ENCODE measurements at regions not wholly inside any gene's neighbourhood (a gene's known extent, or its start where the extent isn't known, plus 50 kb on each side); places are given as distances from the start of the nearest gene placed in this dataset.

- DNase-seq = no peak
These were observed 176.1 kb downstream of the INSIG2 start for GRCh38 chr2:118264232-118264990.

- no peak for DNase-seq
These were observed 169.4 kb downstream of the INSIG2 start for GRCh38 chr2:118257696-118258095.

- DNase-seq = no peak
These were observed 167.6 kb downstream of the INSIG2 start for GRCh38 chr2:118255771-118256372.

GRCh38 chr2:118255301-118255700 lies 167.0 kb downstream of the INSIG2 start:
- DNase-seq = no peak

- no peak for DNase-seq
These were observed 165.8 kb downstream of the INSIG2 start for GRCh38 chr2:118254116-118254515.

- no peak for DNase-seq
These were observed 163.2 kb downstream of the INSIG2 start for GRCh38 chr2:118251427-118251826.

GRCh38 chr2:118250463-118250862 lies 162.2 kb downstream of the INSIG2 start:
- no peak for DNase-seq

GRCh38 chr2:118250001-118250400 lies 161.7 kb downstream of the INSIG2 start:
- DNase-seq = peak; percentile 80

GRCh38 chr2:118249531-118249930 lies 161.3 kb downstream of the INSIG2 start:
- peak; percentile 90 for DNase-seq

GRCh38 chr2:118246726-118247125 lies 158.5 kb downstream of the INSIG2 start:
- DNase-seq = no peak

- no peak for DNase-seq
These were observed 157.8 kb downstream of the INSIG2 start for GRCh38 chr2:118246079-118246478.

- DNase-seq = no peak
These were observed 156.4 kb downstream of the INSIG2 start for GRCh38 chr2:118244686-118245085.

- DNase-seq = no peak
These were observed 154.8 kb downstream of the INSIG2 start for GRCh38 chr2:118243031-118243430.

- DNase-seq = peak; percentile 80
These were observed 153.9 kb downstream of the INSIG2 start for GRCh38 chr2:118242216-118242615.

GRCh38 chr2:118241128-118241527 lies 152.9 kb downstream of the INSIG2 start:
- DNase-seq = no peak

- no peak for DNase-seq
These were observed 152.0 kb downstream of the INSIG2 start for GRCh38 chr2:118240276-118240675.

GRCh38 chr2:118239284-118239683 lies 151.0 kb downstream of the INSIG2 start:
- DNase-seq = no peak

GRCh38 chr2:118237451-118237850 lies 149.2 kb downstream of the INSIG2 start:
- no peak for DNase-seq

- no peak for DNase-seq
These were observed 144.5 kb downstream of the INSIG2 start for GRCh38 chr2:118232796-118233195.

GRCh38 chr2:118232391-118232790 lies 144.1 kb downstream of the INSIG2 start:
- no peak for DNase-seq

GRCh38 chr2:118231759-118232158 lies 143.5 kb downstream of the INSIG2 start:
- no peak for DNase-seq

- no peak for DNase-seq
These were observed 139.6 kb downstream of the INSIG2 start for GRCh38 chr2:118227698-118228508.

GRCh38 chr2:118225666-118226065 lies 137.4 kb downstream of the INSIG2 start:
- DNase-seq = no peak

GRCh38 chr2:118224895-118225311 lies 136.6 kb downstream of the INSIG2 start:
- no peak for DNase-seq
